ENCODE measurements at regions not wholly inside any gene's neighbourhood (a gene's known extent, or its start where the extent isn't known, plus 50 kb on each side); places are given as distances from the start of the nearest gene placed in this dataset.

- no peaks in the 10 kb centered on the region for H3K9me3 ChIP-seq (ENCODE audit: low read length)
- H3K4me2 ChIP-seq (ENCODE audit: low read depth, low read length), result no peak overlapping the region
- H3K4me3 ChIP-seq (replicated peaks in 1 of 3; ENCODE audit: insufficient read depth in 1 of 3, low read depth in 2 of 3, low read length in 3 of 3), result no peak overlapping the region
- H4K20me1 ChIP-seq (ENCODE audit: insufficient read depth, low read length), result no peaks in the 10 kb centered on the region
- WGBS (ENCODE audit: low lambda C conversion rate), result 69% methylated on average over 3 of the region's 4 CpGs
- ATAC-seq (no peak; the same call in 2 of the 3 replicates), FAIRE-seq (no peak), DNase-seq (ENCODE audit: low spot score) (no peak)
- H3K27ac ChIP-seq (ENCODE audit: extremely low read length, insufficient read depth, low read length), result no peak overlapping the region
- intact Hi-C loops (cut with micrococcal nuclease; ENCODE audit: unreplicated experiment), result no loop called here
- CTCF ChIA-PET (ENCODE audit: low intra/inter-chr PET ratio, low total read pairs), result no interaction called here
- POLR2A ChIA-PET, result no interaction called here
- no peaks in the 10 kb centered on the region for H3K27me3 ChIP-seq (ENCODE audit: control insufficient read depth in 1 of 2, insufficient read depth in 2 of 2, low read length in 2 of 2)
- H3K4me1 ChIP-seq (ENCODE audit: insufficient read depth, low read length), result peaks cover 1% of the 10 kb centered on the region; the same call in 1 of the 2 replicates
- in situ Hi-C loops (cut with HindIII; ENCODE audit: extremely low pct_ligation_motif_present, low pct_unique_long_range_greater_than_20kb), result no loop called here
- no peak for TF ChIP-seq KDM4B (CRISPR knock-in tag; IDR thresholded peaks at IDR 0.05)
- no peak for TF ChIP-seq RBM22 (optimal IDR thresholded peaks at IDR 0.05; ENCODE audit: low read length)
- no peak for TF ChIP-seq ZNF878 (CRISPR knock-in tag; IDR thresholded peaks at IDR 0.05)
- TF ChIP-seq ZNF253 (CRISPR knock-in tag; IDR thresholded peaks at IDR 0.05; ENCODE audit: borderline replicate concordance), result no peak
- TF ChIP-seq LRRFIP1 (CRISPR knock-in tag; conservative IDR thresholded peaks at IDR 0.05), result no peak
- BruUV-seq (replicated peaks), result no TSS peak
- H3K9ac ChIP-seq (ENCODE audit: insufficient read depth, low read depth, low read length), result no peak overlapping the region
- no peaks in the 10 kb centered on the region for H3K79me2 ChIP-seq (ENCODE audit: insufficient read depth, low read length)
- no peak overlapping the region for H2AFZ ChIP-seq (ENCODE audit: low read length)
- no peaks in the 10 kb centered on the region for H3K36me3 ChIP-seq (replicated peaks in 1 of 2; ENCODE audit: control insufficient read depth in 1 of 2, insufficient read depth in 2 of 2, low read length in 2 of 2)
Measured at GRCh38 chr10:94216201-94216600, 146.5 kb downstream of the NOC3L start.

- Histone ChIP-seq H3K9ac (ENCODE audit: insufficient read depth, low read depth, low read length) (no peak overlapping the region), H3K27ac (ENCODE audit: extremely low read length, insufficient read depth, low read length) (no peak overlapping the region), H3K79me2 (ENCODE audit: insufficient read depth, low read length) (no peaks in the 10 kb centered on the region), H3K9me3 (ENCODE audit: low read length) (no peaks in the 10 kb centered on the region), H3K4me1 (ENCODE audit: insufficient read depth, low read length) (no peaks in the 10 kb centered on the region), H2AFZ (ENCODE audit: low read length) (no peak overlapping the region), H4K20me1 (ENCODE audit: insufficient read depth, low read length) (no peaks in the 10 kb centered on the region), H3K4me3 (replicated peaks in 1 of 3; ENCODE audit: insufficient read depth in 1 of 3, low read depth in 2 of 3, low read length in 3 of 3) (no peak overlapping the region), H3K36me3 (replicated peaks in 1 of 2; ENCODE audit: control insufficient read depth in 1 of 2, insufficient read depth in 2 of 2, low read length in 2 of 2) (no peaks in the 10 kb centered on the region), H3K27me3 (ENCODE audit: control insufficient read depth in 1 of 2, insufficient read depth in 2 of 2, low read length in 2 of 2) (no peaks in the 10 kb centered on the region), H3K4me2 (ENCODE audit: low read depth, low read length) (no peak overlapping the region)
- CTCF ChIA-PET (ENCODE audit: low intra/inter-chr PET ratio, low total read pairs), result no interaction called here
- POLR2A ChIA-PET, result no interaction called here
- in situ Hi-C loops (cut with HindIII; ENCODE audit: extremely low pct_ligation_motif_present, low pct_unique_long_range_greater_than_20kb), result no loop called here
- BruUV-seq (replicated peaks), result no TSS peak
- ATAC-seq (no peak), FAIRE-seq (no peak), DNase-seq (ENCODE audit: low spot score) (no peak)
- intact Hi-C loops (cut with micrococcal nuclease; ENCODE audit: unreplicated experiment), result no loop called here
- TF ChIP-seq NRL (CRISPR knock-in tag; IDR thresholded peaks at IDR 0.05; ENCODE audit: borderline replicate concordance) (no peak), ZNF546 (CRISPR knock-in tag; conservative IDR thresholded peaks at IDR 0.05) (no peak), ZNF563 (CRISPR knock-in tag; IDR thresholded peaks at IDR 0.05) (no peak), SETDB1 (CRISPR knock-in tag; IDR thresholded peaks at IDR 0.05; ENCODE audit: borderline replicate concordance) (no peak), SRF (IDR thresholded peaks at IDR 0.05; ENCODE audit: low read depth, low read length) (no peak), AHDC1 (CRISPR knock-in tag; IDR thresholded peaks at IDR 0.05; ENCODE audit: borderline replicate concordance) (no peak)
Measured at GRCh38 chr10:94217411-94217810, 145.3 kb downstream of the NOC3L start.
